NOMO-1 (cell line): ENCODE measurements at regions not wholly inside any gene's neighbourhood (a gene's known extent, or its start where the extent isn't known, plus 50 kb on each side); places are given as distances from the start of the nearest gene placed in this dataset.
"Not testable (repeated sequence)": the region's sequence is repeated elsewhere in the genome, so short reads cannot be mapped to it uniquely, and the experiment has no call there.

Experiments used
- DNase-seq, 2 experiments: peaks; one replicate each; lab custom pipeline; 2025; ENCODE audit not compliant: unreplicated experiment in 2 of 2; lab: John Stamatoyannopoulos, UW

- DNase-seq: peak; percentile 64 to 82
Observed at GRCh38 chr5:142222225-142222865, 102.5 kb downstream of the SPRY4 start.

- peak in 1 of 2 experiments; percentile 6 for DNase-seq
Observed at GRCh38 chr5:142221091-142221860, 103.5 kb downstream of the SPRY4 start.

- DNase-seq: no peak
Observed at GRCh38 chr5:142219146-142219545, 105.7 kb downstream of the SPRY4 start.

DNA sequence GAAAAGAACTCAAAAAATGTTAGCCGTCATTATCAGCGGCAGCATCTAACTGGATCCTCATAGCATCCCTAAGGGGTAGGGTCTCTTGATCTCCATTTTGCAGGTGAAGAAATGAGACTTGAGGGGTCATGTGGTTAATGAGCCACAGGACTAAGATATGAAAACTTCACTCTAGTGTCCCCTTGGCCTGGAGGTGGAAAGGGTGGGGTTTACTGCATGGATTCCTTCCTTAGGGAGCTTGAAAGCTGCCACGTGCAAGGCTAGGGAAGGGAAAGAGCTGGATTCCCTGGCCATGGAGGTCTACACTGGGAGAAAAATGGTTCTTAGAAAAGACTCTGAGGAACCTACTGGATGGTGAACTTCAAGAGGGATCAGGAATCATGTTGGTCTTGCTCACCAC, 107.9 kb downstream of the SPRY4 start:
- DNase-seq: no peak

GRCh38 chr5:142215915-142216681, 107.5 kb downstream of the NDFIP1 start:
- DNase-seq: peak in 1 of 2 experiments; percentile 9

- no peak for DNase-seq
Observed at GRCh38 chr5:142213077-142213476, 104.5 kb downstream of the NDFIP1 start.

DNA sequence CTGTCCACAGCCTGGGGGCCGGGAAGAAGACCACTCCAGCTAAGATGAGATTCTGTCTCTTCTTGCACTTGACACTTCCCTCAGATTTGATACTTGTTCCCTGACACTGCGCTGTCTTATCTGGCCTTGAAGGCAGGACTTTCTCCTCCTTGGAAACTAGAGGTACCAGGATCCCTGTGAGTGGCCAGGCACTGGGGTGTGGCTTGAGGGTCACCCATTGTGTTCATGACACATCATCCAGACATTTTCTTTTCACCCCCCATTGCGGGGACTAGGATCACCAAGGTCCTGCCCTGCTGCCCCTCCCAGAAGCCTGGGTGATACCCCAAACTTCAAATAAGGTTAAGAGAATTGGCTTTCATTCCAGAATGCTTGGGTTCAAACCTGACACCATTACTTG, 103.3 kb downstream of the NDFIP1 start:
- DNase-seq: no peak

- no peak for DNase-seq
Observed at GRCh38 chr5:142210864-142211412, 102.4 kb downstream of the NDFIP1 start.

GRCh38 chr5:142210011-142210410, 101.4 kb downstream of the NDFIP1 start:
- DNase-seq: no peak

DNA sequence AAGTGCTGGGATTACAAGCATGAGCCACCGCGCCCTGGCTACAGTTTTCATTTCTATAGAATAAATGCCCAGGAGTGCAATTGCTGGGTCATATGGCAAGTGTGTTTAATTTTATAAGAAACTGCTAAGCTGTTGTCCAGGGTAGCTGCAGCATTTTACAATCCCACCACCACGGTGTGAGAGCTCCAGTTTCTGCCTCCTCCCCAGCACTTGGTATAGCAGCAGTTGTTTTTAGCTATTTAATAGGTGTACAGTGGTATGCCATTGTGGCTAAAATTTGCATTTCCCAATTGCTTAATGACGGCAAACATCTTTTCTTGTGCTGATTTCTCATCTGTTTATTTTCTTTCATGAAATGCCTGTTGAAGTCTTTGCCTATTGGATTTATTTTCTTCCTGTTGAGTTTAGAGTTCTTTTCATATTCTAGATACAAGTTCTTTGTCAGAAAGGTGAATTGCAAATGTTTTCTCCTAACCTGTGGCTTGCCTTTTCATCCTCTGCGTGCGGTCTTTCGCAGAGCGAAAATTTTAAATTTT, 100.3 kb downstream of the NDFIP1 start:
- DNase-seq: no peak

GRCh38 chr5:142208244-142208643, 99.7 kb downstream of the NDFIP1 start:
- DNase-seq: not testable (repeated sequence)

- no peak for DNase-seq
Observed at GRCh38 chr5:142206801-142207200, 98.2 kb downstream of the NDFIP1 start.

- DNase-seq: no peak
Observed at GRCh38 chr5:142204219-142204618, 95.6 kb downstream of the NDFIP1 start.
